ENCODE measurements at regions not wholly inside any gene's neighbourhood (a gene's known extent, or its start where the extent isn't known, plus 50 kb on each side); places are given as distances from the start of the nearest gene placed in this dataset.
"Not testable (repeated sequence)": the region's sequence is repeated elsewhere in the genome, so short reads cannot be mapped to it uniquely, and the experiment has no call there.

GRCh38 chr14:71432334-71433110, 499.7 kb upstream of the RGS6 start:
- DNase-seq (ENCODE audit: low spot score) = no peak

DNA sequence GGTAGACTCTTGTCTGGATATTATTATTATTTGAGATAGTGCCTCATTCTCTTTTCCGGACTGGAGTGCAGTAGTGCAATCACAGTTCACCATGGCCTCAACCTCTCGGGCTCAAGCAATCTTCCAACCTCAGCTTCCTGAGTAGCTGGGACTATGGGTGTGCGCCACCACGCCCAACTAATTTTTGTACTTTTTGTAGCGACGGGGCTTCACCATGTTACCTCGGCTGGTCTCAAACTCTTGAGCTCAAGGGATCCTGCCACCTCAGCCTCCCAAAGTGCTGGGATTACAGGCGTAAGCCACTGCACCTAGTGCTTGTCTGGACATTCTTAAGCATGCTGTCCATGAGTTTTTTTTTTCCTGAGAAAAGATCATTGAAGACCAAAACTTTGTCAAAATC, 498.9 kb upstream of the RGS6 start:
- no peak for DNase-seq (ENCODE audit: low spot score)

GRCh38 chr14:71435641-71436040, 496.6 kb upstream of the RGS6 start:
- DNase-seq (ENCODE audit: low spot score) = not testable (repeated sequence)

DNA sequence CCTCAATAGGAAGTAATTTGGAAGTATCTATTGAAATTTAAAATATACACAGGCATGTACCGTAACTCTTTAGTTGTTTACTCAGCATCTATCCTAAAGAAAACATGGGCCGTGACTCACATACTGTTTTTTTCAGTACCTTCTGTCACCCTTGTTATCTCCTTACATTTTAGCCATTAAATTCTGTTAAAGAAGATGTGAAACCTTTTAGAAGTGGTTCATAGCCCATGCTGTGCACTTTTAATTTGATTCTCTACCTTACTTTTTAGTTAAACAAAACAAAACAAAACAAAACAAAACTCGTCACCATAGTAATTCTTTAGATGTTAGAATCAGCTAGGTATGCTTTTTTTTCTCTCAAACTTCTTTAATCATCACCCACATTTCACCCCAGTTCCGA, 494.4 kb upstream of the RGS6 start:
- no peak for DNase-seq (ENCODE audit: low spot score)

- no peak for DNase-seq (ENCODE audit: low spot score)
Measured at GRCh38 chr14:71438684-71439083, 493.5 kb upstream of the RGS6 start.

DNA sequence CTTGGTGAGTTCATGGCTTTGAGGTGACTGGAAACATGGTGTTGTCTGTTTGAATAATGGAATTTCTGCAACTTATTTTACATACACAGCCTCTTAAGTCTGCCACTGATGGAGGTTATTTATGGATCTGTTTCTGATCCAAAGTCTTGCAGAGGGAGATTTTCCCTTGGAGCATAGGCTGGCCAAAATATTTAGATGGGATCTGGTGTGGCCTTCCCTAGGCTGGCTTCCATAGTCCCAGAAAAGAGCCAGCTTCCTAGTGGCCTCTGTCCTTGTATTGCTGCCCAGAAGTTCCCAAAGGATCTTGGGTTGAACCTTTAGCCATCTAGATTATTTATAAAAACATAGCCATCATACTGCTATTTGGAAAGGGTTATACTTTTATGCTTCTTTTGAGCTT, 491.1 kb upstream of the RGS6 start:
- no peak for DNase-seq (ENCODE audit: low spot score)

DNA sequence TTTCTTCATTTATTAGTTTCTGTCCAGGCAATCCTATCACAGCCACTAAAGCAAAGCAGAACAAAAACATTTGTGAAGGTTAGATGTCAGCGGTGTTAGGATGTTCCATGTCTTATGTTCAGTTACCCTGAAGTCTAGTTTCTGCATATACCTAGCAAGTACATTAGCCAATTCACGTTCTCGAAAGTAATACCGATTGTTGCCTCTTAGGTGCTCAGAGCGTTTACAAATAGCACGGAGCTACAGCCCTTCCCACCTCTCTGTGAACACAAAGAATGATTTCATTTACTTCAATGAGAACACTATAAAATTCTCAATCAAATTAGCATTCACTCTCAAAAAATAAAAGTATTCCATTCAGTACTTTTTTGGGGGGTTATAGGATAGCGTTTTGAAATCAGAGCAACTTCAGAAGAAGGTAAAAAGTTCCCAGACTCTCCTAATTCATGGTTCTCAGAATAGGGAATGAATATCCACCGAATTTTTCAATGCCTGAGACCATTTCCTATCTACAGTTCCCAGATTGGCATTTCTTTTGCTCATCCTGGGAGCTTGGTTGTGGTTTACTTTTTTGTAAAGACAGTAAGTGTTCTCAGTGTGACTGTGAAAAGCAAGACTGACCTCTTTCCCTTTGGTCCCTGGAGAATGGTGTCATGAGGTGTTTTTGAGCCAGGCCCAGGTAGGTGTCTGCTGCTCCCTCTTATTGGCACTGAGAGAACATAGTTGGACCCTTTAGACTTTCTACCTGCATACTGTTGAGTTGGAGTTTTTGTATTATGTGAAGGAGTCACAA, 488.0 kb upstream of the RGS6 start:
- DNase-seq (ENCODE audit: low spot score) = no peak

DNA sequence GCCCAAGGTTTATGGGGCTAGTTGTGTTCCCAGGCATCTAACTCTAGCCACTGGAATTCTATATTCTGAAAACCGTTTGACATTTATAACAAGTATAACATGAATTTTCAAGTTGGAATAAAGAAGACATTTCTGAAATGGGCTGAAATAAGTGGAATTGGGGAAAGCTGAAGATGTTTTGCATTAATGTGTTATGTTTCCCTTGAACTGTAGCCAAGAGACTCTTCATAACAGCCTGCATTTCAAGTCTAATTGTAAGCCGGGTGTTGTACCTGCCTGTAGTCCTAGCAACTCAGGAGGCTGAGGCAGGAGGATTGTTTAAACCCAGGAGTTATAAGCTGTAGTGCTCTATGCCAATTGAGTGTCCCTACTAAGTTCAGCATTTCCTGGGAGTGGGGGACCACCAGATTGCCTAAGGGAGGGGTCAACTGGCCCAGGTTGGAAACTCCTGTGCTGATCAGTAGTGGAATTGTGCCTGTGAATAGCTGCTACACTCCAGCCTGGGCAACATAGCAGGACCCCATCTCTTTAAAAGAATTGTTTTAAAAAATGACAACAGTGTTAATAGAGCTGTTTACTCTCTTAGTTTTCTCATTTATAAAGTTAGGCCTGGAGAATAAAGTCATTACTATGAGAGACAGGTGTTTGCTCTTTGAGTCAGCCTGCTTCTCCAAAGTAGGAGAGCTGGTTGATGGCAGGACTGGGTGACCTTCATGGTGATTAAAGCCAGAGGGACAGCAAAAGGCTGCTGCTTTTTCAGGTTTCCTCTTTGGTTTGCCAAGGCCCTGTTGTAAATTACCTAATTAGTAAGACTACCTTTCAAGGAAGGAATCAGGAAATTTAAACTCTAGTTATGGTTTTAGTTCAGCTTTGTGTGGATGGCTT, 483.6 kb upstream of the RGS6 start:
- DNase-seq (ENCODE audit: low spot score) = no peak

DNA sequence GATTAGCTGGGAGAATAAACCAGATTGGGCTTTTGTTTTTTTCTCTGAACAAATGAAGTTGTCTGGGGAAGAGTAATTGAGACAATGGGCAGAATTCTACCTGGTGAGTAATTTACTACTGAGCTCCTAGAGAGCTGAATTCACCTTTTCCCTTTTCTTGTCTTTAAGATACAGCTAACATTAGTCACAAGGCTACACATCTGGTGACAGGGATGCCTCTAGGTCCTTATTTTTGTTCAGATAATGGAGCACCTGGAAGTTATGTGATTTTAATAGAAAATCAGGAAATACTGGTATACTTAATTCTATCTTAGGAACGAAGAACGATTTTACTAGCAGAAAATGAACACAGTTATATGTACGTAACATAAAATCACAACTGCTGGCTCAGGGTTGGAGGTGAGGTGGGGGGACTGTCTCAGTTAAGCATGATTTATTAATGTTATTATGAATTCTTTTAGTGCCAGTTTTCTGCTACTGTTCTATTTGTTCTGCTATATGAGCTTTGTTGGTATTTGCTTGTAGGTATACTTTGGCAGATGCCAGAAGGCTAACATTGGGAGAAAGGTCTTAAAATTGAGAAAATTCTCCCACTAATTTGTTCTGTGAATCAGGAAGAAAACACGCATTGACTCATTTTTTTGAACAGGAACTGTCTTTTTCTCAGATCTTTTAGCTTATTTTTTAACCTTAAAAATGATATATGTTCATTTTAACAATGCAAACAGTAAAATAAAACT, 482.7 kb upstream of the RGS6 start:
- DNase-seq (ENCODE audit: low spot score) = no peak

- no peak for DNase-seq (ENCODE audit: low spot score)
Measured at GRCh38 chr14:71451501-71451900, 480.7 kb upstream of the RGS6 start.

DNA sequence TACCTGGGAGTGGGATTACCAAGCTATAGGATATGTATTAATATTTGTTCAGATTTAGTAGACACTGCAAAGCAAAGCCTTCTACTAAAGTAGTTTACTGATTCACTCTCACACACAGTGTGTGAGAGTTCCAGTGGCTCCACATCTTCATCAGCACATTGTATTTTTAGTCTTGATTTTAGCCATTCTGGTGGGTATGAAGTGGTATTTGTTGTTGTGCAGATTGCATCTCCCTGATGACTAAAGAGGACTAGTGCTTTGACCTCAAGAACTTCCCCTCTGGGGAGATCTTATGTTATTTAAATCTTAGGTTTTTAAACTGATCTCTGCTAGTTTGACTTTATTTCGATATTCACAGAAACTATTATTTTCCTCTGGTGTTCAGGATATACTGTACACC, 479.7 kb upstream of the RGS6 start:
- no peak for DNase-seq (ENCODE audit: low spot score)

DNA sequence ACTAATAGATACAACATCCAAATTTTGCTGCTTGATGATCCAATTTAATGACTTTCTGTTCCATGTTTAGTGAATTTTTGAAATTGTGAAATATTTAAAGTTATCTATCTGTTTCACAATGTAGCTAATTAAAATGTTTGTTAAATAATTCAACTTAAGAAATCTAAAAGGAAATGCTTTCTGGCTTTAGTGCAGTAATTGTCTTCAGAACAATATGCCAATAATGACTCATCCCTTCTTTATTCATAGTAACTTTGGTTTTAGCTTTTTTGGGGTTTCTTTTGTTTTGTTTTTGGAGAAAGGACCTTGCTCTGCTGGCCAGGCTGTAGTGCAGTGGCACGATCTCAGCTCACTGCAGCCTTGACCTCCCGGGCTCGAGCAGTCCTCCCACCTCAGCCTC, 479.2 kb upstream of the RGS6 start:
- no peak for DNase-seq (ENCODE audit: low spot score)

DNA sequence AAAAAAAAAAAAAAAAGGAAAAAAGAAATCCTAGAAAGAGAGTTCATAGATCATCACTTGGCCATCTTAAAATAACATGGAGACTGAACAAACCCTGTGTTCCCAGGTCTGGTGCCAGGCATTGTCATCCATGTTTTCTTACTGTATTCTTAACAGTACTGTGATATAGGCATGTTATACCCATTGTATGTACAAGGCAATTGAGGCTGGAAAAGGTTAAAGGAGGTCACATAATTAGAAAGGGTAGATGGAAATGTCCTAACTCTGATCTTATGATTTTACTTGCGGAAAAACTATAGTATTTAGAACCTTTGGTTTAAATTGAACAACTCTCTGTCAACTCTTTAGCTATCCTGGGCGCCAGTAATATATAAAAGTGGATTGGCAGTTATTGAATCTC, 478.2 kb upstream of the RGS6 start:
- DNase-seq (ENCODE audit: low spot score) = no peak

- no peak for DNase-seq (ENCODE audit: low spot score)
Measured at GRCh38 chr14:71454513-71455332, 477.5 kb upstream of the RGS6 start.

DNA sequence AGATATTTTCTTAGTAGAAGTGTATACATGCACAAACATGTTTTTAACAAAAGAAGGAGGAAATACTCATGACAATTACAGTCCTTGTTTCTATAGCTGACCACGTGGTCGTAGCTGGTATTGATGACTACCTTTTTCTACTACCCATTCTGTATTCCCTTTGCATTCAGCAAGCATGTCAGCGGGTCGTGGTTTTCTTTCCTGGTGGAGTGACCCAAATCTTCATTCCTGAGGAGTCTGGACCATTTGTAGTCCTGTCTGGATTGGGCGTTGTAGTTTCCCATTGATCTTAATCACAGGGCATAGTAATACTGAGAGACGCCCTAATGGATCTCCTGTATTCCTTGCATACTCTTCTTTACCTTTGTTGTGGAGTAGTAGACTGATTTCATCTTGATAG, 472.1 kb upstream of the RGS6 start:
- DNase-seq (ENCODE audit: low spot score) = no peak

GRCh38 chr14:71461617-71462016, 470.6 kb upstream of the RGS6 start:
- not testable (repeated sequence) for DNase-seq (ENCODE audit: low spot score)

GRCh38 chr14:71463807-71464206, 468.4 kb upstream of the RGS6 start:
- DNase-seq (ENCODE audit: low spot score) = no peak

DNA sequence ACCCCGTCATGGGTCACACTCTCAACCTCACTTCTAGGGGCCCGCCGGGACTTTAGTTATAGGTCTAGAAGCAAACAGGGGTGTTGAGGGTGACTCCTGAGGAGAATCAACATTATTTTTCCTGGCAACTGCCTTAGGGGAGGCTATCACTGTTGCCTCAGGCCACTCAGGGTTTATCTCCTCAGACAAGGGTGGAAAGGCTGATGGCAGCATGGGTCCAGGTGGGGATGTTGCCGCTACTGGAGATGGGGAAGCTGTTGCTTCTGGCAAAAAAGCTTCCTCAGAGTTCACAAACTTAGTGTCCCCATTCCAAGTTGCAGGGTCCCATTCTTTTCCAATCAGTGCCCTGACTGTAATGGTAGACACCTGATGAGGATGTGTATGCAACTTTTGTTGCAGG, 467.4 kb upstream of the RGS6 start:
- no peak for DNase-seq (ENCODE audit: low spot score)

GRCh38 chr14:71465316-71465715, 466.9 kb upstream of the RGS6 start:
- no peak for DNase-seq (ENCODE audit: low spot score)

DNA sequence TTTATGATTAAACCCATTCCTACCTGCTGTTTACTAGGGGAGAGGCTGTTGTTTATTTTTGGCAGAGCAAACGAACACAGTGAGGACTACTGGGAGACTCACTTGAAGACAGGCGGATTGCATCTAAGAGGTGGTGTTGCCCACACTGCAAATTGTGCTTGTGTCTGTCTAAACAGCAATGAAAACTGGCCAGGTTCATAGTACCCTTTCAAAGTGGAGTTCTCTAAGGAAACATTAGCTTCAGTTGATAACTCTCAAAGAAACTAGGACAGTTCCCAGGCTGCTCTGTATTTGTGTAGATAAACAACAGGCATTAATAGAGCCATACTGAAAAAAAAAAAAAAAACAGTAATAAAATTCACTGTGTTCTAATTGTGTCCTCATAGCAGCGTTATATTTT, 466.0 kb upstream of the RGS6 start:
- DNase-seq (ENCODE audit: low spot score) = no peak

- no peak for DNase-seq (ENCODE audit: low spot score)
Measured at GRCh38 chr14:71466946-71467345, 465.3 kb upstream of the RGS6 start.

Data from ureter (tissue), 1 donor.